Large intestine (tissue), 3 donors: ENCODE measurements at regions not wholly inside any gene's neighbourhood (a gene's known extent, or its start where the extent isn't known, plus 50 kb on each side); places are given as distances from the start of the nearest gene placed in this dataset.

Experiments
- DNase-seq, 2 donors: peaks; one replicate each; pipeline versions ENCODE4 v3.0.0 to v3.0.0-alpha.2; 2013
- H3K27ac ChIP-seq: one replicate; pipeline ENCODE4 v1.5.1; 2013; ENCODE audit warnings: low read length
- H3K27me3 ChIP-seq: 2 replicates; pipeline ENCODE4 v1.6.1; 2013; ENCODE audit warnings: low read length; ENCODE audit not compliant: control insufficient read depth, insufficient read depth
- H3K36me3 ChIP-seq: 2 replicates; pipeline ENCODE4 v1.6.1; 2013; ENCODE audit warnings: low read length; ENCODE audit not compliant: control insufficient read depth, insufficient read depth
- H3K4me1 ChIP-seq: one replicate; pipeline ENCODE4 v1.6.1; 2013; ENCODE audit warnings: low read length; ENCODE audit not compliant: control insufficient read depth, insufficient read depth
- H3K4me3 ChIP-seq: one replicate; pipeline ENCODE4 v1.5.1; 2013; ENCODE audit warnings: low read length
- H3K9me3 ChIP-seq: one replicate; pipeline ENCODE4 v1.6.1; 2013; ENCODE audit warnings: mild to moderate bottlenecking, low read depth, low read length, moderate library complexity; ENCODE audit not compliant: control insufficient read depth
- WGBS: methylation state at CpG from one replicate; pipeline ENCODE4 v1.1.5; 2013; ENCODE audit warnings: low lambda C conversion rate; ENCODE audit not compliant: insufficient coverage; 5-methylcytosine and 5-hydroxymethylcytosine counted together

GRCh38 chr1:173128742-173129141, 78.0 kb upstream of the TNFSF18 start:
- peak overlapping the region; percentile 61 for H3K27ac ChIP-seq
- no CpG with 5 or more reads among the region's 2 CpGs for WGBS
- no peaks in the 10 kb centered on the region for H3K9me3 ChIP-seq

GRCh38 chr1:173127369-173128307, 76.9 kb upstream of the TNFSF18 start:
- Histone ChIP-seq H3K36me3 (no peaks in the 10 kb centered on the region), H3K4me1 (peaks cover 26% of the 10 kb centered on the region), H3K4me3 (no peak overlapping the region), H3K27ac (peak overlapping the region; percentile 61), H3K27me3 (no peaks in the 10 kb centered on the region), H3K9me3 (no peaks in the 10 kb centered on the region)
- DNase-seq = peak in 1 of 2 donors; percentile 60
- WGBS = no CpG with 5 or more reads among the region's 12 CpGs

More at GRCh38 chr1:173128742-173129141, 78.0 kb upstream of the TNFSF18 start:
- peak in 1 of 2 donors; percentile 51 for DNase-seq
- Histone ChIP-seq H3K27me3 (no peaks in the 10 kb centered on the region), H3K4me3 (no peak overlapping the region), H3K4me1 (peaks cover 15% of the 10 kb centered on the region), H3K36me3 (no peaks in the 10 kb centered on the region)

- no peaks in the 10 kb centered on the region for H3K9me3 ChIP-seq
- WGBS = no CpG with 5 or more reads among the region's 2 CpGs
- H3K4me3 ChIP-seq = no peak overlapping the region
- no peak overlapping the region for H3K27ac ChIP-seq
- H3K4me1 ChIP-seq = peaks cover 35% of the 10 kb centered on the region
- no peaks in the 10 kb centered on the region for H3K36me3 ChIP-seq
- H3K27me3 ChIP-seq = no peaks in the 10 kb centered on the region
- DNase-seq = no peak
Measured at GRCh38 chr1:173126421-173126820, 75.7 kb upstream of the TNFSF18 start.

- peak; percentile 90 to 98 for DNase-seq
- no peaks in the 10 kb centered on the region for H3K9me3 ChIP-seq
- H3K27me3 ChIP-seq = no peaks in the 10 kb centered on the region
- H3K4me1 ChIP-seq = peaks cover 26% of the 10 kb centered on the region
- no peak overlapping the region for H3K4me3 ChIP-seq
- H3K36me3 ChIP-seq = no peaks in the 10 kb centered on the region
- 33% methylated on average over 1 of the region's 12 CpGs for WGBS
- H3K27ac ChIP-seq = peak overlapping the region; percentile 93
Measured at GRCh38 chr1:173122958-173123852, 72.5 kb upstream of the TNFSF18 start.

- Histone ChIP-seq H3K9me3 (no peaks in the 10 kb centered on the region), H3K4me1 (peaks cover 23% of the 10 kb centered on the region), H3K27ac (peak overlapping the region; percentile 93), H3K27me3 (no peaks in the 10 kb centered on the region), H3K36me3 (no peaks in the 10 kb centered on the region), H3K4me3 (no peak overlapping the region)
- no CpG with 5 or more reads among the region's 2 CpGs for WGBS
- peak; percentile 43 to 77 for DNase-seq
Measured at GRCh38 chr1:173122344-173122935, 71.7 kb upstream of the TNFSF18 start.

GRCh38 chr1:173118404-173118803, 67.7 kb upstream of the TNFSF18 start:
- DNase-seq = no peak
- Histone ChIP-seq H3K4me1 (peaks cover 16% of the 10 kb centered on the region), H3K36me3 (no peaks in the 10 kb centered on the region), H3K4me3 (no peak overlapping the region), H3K9me3 (no peaks in the 10 kb centered on the region), H3K27me3 (no peaks in the 10 kb centered on the region), H3K27ac (no peak overlapping the region)
- no CpG with 5 or more reads among the region's 2 CpGs for WGBS

GRCh38 chr1:173117761-173118160, 67.0 kb upstream of the TNFSF18 start:
- Histone ChIP-seq H3K9me3 (no peaks in the 10 kb centered on the region), H3K36me3 (no peaks in the 10 kb centered on the region), H3K4me3 (no peak overlapping the region), H3K27ac (no peak overlapping the region), H3K4me1 (peaks cover 10% of the 10 kb centered on the region), H3K27me3 (no peaks in the 10 kb centered on the region)
- WGBS = no CpG with 5 or more reads among the region's 2 CpGs
- no peak for DNase-seq

- no peak overlapping the region for H3K27ac ChIP-seq
- 60% methylated on average over 1 of the region's 1 CpG for WGBS
- H3K36me3 ChIP-seq = no peaks in the 10 kb centered on the region
- H3K4me3 ChIP-seq = no peak overlapping the region
- no peaks in the 10 kb centered on the region for H3K27me3 ChIP-seq
- no peak for DNase-seq
- peaks cover 4% of the 10 kb centered on the region for H3K4me1 ChIP-seq
- no peaks in the 10 kb centered on the region for H3K9me3 ChIP-seq
Measured at GRCh38 chr1:173117108-173117633, 66.4 kb upstream of the TNFSF18 start.

GRCh38 chr1:173114346-173114745, 63.6 kb upstream of the TNFSF18 start:
- no peaks in the 10 kb centered on the region for H3K9me3 ChIP-seq
- H3K4me1 ChIP-seq = no peaks in the 10 kb centered on the region
- H3K27ac ChIP-seq = no peak overlapping the region
- WGBS = no CpG with 5 or more reads among the region's 2 CpGs
- no peak overlapping the region for H3K4me3 ChIP-seq
- no peaks in the 10 kb centered on the region for H3K27me3 ChIP-seq
- no peaks in the 10 kb centered on the region for H3K36me3 ChIP-seq
- peak in 1 of 2 donors; percentile 24 for DNase-seq
